Activated gamma-delta T cell (primary cell): ENCODE measurements at regions not wholly inside any gene's neighbourhood (a gene's known extent, or its start where the extent isn't known, plus 50 kb on each side); places are given as distances from the start of the nearest gene placed in this dataset.

Experiments used
- DNase-seq: peaks from one replicate; lab custom pipeline; 2025; lab: John Stamatoyannopoulos, UW

- no peak for DNase-seq
These were observed 84.8 kb upstream of the PTPRM start for GRCh38 chr18:7482342-7482741.

DNA sequence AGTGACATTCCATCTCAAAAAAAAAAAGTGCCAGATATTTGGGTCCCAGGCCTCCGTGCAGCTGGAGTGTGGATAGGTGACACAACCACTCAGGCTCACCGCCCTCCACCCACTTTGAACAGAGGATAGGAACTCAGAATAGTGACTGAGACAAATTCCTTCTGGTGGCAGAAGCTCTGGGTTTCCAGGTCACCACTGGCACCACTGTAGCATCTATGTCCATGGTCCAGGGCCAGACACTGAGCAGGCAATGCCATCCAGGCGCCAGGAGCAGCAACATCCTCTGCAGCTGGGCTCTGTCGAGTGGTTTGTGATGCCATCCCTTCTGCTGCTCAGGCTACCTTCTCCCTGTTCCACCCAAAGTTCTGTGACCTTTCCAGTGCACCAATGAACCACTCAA lies 81.5 kb upstream of the PTPRM start:
- DNase-seq, result no peak

DNA sequence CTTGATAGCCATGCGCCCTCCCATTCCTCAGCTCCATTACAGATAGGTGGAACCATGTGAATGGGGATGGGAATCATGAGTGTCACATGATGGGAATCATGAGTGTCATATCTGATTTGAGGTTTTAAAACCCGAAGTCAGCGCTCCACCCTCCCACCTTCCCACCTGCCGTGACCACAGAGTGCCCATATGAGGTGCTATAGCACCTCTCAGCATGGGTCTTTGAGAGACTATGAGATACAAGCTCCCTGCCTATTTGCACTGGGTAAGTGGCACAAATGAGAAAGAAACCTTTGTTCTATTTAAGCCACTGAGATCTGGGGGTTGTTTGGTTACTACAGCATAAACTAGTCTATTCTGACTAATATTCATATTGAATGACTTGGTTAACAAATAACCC lies 78.5 kb upstream of the PTPRM start:
- no peak for DNase-seq

DNA sequence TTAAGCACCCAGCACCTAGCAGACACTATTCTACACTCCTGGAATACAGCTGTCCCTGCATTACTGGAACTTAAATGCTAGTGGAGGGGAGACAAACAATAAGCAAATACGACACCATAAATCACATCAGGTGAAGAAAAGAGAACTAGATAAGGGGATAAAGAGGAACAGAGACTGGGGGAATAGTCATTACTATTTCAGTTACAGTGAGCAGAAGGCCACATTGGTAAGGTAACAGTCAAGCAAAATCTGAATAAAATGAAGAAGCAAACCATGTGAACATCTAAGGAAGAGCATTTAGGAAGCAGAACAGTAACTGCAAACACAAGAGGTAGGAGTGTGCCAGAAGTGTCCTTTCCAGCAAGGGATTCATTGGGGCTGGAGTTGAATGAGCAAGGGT lies 77.0 kb upstream of the PTPRM start:
- DNase-seq, result no peak

- no peak for DNase-seq
These were observed 74.7 kb upstream of the PTPRM start for GRCh38 chr18:7492385-7492784.

- no peak for DNase-seq
These were observed 70.0 kb upstream of the PTPRM start for GRCh38 chr18:7497081-7497480.

DNA sequence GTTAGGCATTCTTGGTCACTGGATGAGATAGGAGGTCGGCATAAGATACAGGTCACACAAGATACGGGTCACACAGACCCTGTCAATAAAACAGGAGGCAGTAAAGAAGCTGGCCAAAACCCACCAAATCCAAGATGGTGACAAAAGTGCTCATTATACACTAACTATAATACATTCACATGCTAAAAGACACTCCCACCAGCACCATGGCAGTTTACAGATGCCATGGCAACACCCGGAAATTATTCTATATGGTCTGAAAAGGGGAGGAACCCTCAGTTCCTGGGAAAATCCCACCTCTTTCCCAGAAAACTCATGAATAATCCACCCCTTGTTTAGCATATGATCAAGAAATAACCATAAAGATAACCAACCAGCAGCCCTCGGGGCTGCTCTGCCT lies 56.0 kb upstream of the PTPRM start:
- no peak for DNase-seq

GRCh38 chr18:7512348-7512747 lies 54.8 kb upstream of the PTPRM start:
- no peak for DNase-seq

- no peak for DNase-seq
These were observed 54.1 kb upstream of the PTPRM start for GRCh38 chr18:7512990-7513389.

DNA sequence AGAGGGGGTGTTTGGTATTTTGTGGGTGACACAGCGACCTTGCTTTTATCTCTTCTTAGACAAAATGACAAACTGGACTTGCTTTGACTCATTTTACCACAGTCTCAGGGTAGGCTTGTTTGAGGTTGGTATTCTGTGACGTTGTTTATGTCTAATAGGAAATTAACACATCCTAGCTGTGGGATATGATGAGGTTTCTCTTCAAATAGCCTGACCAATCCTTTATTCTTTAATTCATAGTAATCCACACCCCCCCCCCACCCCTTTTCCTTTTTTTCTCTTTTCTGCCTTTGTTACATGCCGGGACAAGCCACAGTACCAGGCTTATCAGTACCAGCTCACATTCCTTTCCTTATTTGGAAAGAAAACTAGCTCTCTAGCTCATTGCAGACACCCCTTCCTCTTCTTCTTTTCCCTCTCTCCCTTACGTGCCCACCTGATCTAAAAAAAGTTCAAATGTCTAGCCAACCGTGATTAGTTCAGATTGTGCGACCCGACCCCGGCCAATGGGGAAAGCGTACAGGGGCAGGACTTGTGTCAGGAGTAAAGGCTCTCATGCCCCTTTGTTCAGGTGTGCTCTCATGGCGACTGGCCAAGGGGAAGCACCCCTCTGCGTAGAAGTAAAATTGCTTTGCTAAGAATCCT lies 52.2 kb upstream of the PTPRM start:
- no peak for DNase-seq

GRCh38 chr18:7516266-7517117 lies 50.6 kb upstream of the PTPRM start:
- no peak for DNase-seq
